OCI-LY1 (cell line): ENCODE measurements at regions not wholly inside any gene's neighbourhood (a gene's known extent, or its start where the extent isn't known, plus 50 kb on each side); places are given as distances from the start of the nearest gene placed in this dataset.
A peak's percentile ranks its signal among the peaks of the same experiment; 100 is the strongest.

Experiments used
- H2AFZ ChIP-seq: fragments of 200-600 bp; sonication (generic), shearing (Covaris generic); 2 replicates; pipeline ENCODE4 v1.6.0; 2014; ENCODE audit warnings: antibody characterized with exemption, mild to moderate bottlenecking, low read length
- H3F3A ChIP-seq: fragments of 200-600 bp; sonication (generic), shearing (Covaris generic); 2 replicates; pipeline ENCODE4 v1.6.0; 2014; ENCODE audit warnings: mild to moderate bottlenecking, antibody characterized with exemption, low read length, moderate library complexity; ENCODE audit not compliant: insufficient read depth
- H3K27ac ChIP-seq: fragments of 200-600 bp; sonication (generic); 2 replicates; pipeline ENCODE4 v1.5.1; 2014; ENCODE audit warnings: low read length, mixed run types, mild to moderate bottlenecking, low read depth; ENCODE audit not compliant: poor library complexity, severe bottlenecking
- H3K27me3 ChIP-seq: fragments of 200-600 bp; sonication (generic); 2 replicates; pipeline ENCODE4 v1.6.0; 2014; ENCODE audit warnings: antibody characterized with exemption, mild to moderate bottlenecking, low read length, moderate library complexity; ENCODE audit not compliant: insufficient read depth
- H3K36me3 ChIP-seq: fragments of 200-600 bp; sonication (generic); 2 replicates; pipeline ENCODE4 v1.6.1; 2014; ENCODE audit warnings: mild to moderate bottlenecking, antibody characterized with exemption, low read length, moderate library complexity, mixed read lengths; ENCODE audit not compliant: insufficient read depth
- H3K4me1 ChIP-seq: fragments of 200-600 bp; sonication (generic); 2 replicates; pipeline ENCODE4 v1.5.1; 2014; ENCODE audit warnings: mild to moderate bottlenecking, low read length, moderate library complexity; ENCODE audit not compliant: insufficient read depth, severe bottlenecking
- H3K4me2 ChIP-seq: fragments of 200-600 bp; sonication (generic), shearing (Covaris generic); 2 replicates; pipeline ENCODE4 v1.6.1; 2014; ENCODE audit warnings: low read length
- H3K4me3 ChIP-seq: fragments of 200-600 bp; sonication (generic); 2 replicates; pipeline ENCODE4 v1.5.1; 2014; ENCODE audit warnings: low read length, low read depth, mild to moderate bottlenecking, mixed read lengths; ENCODE audit not compliant: poor library complexity, severe bottlenecking
- H3K79me2 ChIP-seq: fragments of 200-600 bp; shearing (Covaris generic); 2 replicates; pipeline ENCODE4 v1.6.1; 2016; ENCODE audit warnings: mixed run types, low read length, mixed read lengths; ENCODE audit not compliant: insufficient read depth
- H3K9ac ChIP-seq: fragments of 200-600 bp; sonication (generic), shearing (Covaris generic); 2 replicates; pipeline ENCODE4 v1.6.1; 2014; ENCODE audit warnings: mild to moderate bottlenecking, low read length, mixed read lengths
- H3K9me2 ChIP-seq: fragments of 200-600 bp; sonication (generic), shearing (Covaris generic); 2 replicates; pipeline ENCODE4 v1.6.1; 2014; ENCODE audit warnings: low read depth, mild to moderate bottlenecking, low read length, mixed read lengths
- H3K9me3 ChIP-seq: fragments of 200-600 bp; shearing (Covaris generic); 2 replicates; pipeline ENCODE4 v1.6.1; 2014; ENCODE audit warnings: low read length, mixed read lengths
- H4K20me1 ChIP-seq: fragments of 200-600 bp; sonication (generic), shearing (Covaris generic); 2 replicates; pipeline ENCODE4 v1.6.0; 2016; ENCODE audit warnings: mild to moderate bottlenecking, low read length; ENCODE audit not compliant: insufficient read depth
- EZH2 ChIP-seq: fragments of 200-600 bp; sonication (generic), shearing (Covaris generic); IDR thresholded peaks from 2 replicates; pipeline ENCODE4 v1.8.0; 2017; ENCODE audit warnings: borderline replicate concordance, mixed run types, mild to moderate bottlenecking, antibody characterized with exemption, low read length, moderate library complexity, mixed read lengths
- TF ChIP-seq, protein P1 (sequence below): fragments of 200-600 bp; sonication (generic), shearing (Covaris generic); IDR thresholded peaks from 2 replicates; pipeline ENCODE4 v1.5.1; 2017; ENCODE audit warnings: mild to moderate bottlenecking, antibody characterized with exemption, low read length, moderate library complexity, mixed read lengths

DNA sequence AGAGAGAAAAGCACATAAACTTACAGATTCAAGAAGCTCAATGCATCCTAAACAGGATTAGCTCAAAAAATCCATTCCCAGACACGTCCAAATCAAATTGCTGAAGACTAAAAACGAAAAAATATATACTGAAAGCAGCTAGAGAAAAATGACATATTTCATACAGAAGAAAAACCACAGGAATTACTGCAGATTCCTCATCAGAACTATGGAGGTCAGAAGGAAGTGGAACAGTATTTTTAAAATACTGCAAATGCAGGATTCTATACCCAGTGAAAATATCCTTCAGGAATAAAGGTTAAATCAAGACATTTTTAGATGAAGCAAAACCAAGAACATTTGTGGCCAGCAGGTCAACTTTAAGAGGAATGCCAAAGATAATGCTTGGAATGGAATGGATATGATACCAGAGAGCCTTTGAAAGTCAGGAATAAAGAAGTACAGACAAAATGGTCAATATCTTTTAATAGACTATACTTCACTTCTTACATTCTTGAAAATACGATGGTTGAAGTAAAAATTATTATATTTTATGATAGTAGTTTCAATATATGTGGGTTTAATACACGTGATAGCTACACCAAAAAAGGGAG, 352.9 kb downstream of the CTTN start:
- Histone ChIP-seq H3F3A (no peaks in the 10 kb centered on the region), H2AFZ (no peak overlapping the region), H3K9me3 (peaks cover 16% of the 10 kb centered on the region; the same call in 1 of the 2 replicates), H3K4me3 (no peak overlapping the region), H3K9me2 (no peaks in the 10 kb centered on the region), H3K4me2 (no peak overlapping the region), H3K27ac (no peak overlapping the region), H3K79me2 (no peaks in the 10 kb centered on the region), H3K4me1 (no peaks in the 10 kb centered on the region), H3K36me3 (no peaks in the 10 kb centered on the region; the same call in 1 of the 2 replicates), H3K9ac (no peak overlapping the region), H4K20me1 (no peaks in the 10 kb centered on the region), H3K27me3 (no peaks in the 10 kb centered on the region)
- TF ChIP-seq EZH2 = no peak
- TF ChIP-seq, protein P1, sequence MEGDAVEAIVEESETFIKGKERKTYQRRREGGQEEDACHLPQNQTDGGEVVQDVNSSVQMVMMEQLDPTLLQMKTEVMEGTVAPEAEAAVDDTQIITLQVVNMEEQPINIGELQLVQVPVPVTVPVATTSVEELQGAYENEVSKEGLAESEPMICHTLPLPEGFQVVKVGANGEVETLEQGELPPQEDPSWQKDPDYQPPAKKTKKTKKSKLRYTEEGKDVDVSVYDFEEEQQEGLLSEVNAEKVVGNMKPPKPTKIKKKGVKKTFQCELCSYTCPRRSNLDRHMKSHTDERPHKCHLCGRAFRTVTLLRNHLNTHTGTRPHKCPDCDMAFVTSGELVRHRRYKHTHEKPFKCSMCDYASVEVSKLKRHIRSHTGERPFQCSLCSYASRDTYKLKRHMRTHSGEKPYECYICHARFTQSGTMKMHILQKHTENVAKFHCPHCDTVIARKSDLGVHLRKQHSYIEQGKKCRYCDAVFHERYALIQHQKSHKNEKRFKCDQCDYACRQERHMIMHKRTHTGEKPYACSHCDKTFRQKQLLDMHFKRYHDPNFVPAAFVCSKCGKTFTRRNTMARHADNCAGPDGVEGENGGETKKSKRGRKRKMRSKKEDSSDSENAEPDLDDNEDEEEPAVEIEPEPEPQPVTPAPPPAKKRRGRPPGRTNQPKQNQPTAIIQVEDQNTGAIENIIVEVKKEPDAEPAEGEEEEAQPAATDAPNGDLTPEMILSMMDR = no peak

DNA sequence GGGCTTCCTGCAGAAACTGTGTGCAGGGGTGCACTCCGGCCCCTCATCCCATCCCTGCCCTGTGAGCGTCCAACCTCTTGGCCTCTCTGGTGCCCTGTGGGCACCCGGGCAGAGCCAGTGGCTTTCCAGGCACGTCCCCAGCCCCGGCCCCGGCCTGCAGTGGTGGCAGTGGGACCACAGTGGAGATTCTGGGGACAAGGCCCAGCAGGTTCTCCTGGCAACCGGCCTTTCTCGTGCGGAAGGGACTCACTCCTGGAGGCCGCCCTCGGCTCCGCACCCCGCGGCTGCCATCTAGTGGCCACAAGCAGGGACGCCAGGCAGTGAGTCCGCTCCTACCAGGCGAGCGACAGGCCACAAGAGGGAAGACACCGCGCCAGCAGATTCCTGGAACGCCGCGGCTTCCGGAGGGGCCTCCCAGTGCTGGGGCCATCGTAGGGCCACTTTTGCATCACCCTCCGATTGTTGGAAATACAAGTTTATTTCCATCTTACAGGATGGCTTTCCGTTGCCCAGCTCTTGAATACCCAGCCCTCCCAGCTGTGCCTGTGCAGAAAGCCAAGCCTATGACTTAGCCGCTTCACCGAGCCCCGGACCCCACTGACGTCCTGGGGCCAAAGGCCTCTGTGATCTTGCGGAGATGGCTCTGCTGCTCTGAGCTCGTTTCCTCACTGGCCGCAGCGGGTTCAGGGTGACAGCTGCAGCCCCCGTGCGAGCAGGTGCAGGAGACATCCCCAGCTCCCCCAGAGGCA, 357.3 kb downstream of the CTTN start:
- Histone ChIP-seq H3K9me3 (peaks cover 9% of the 10 kb centered on the region; the same call in 1 of the 2 replicates), H3F3A (no peaks in the 10 kb centered on the region), H3K27me3 (no peaks in the 10 kb centered on the region), H3K4me1 (no peaks in the 10 kb centered on the region), H3K27ac (no peak overlapping the region), H3K4me3 (no peak overlapping the region), H3K4me2 (no peak overlapping the region), H4K20me1 (no peaks in the 10 kb centered on the region), H3K36me3 (no peaks in the 10 kb centered on the region), H3K9me2 (no peaks in the 10 kb centered on the region), H2AFZ (no peak overlapping the region), H3K9ac (no peak overlapping the region), H3K79me2 (no peaks in the 10 kb centered on the region)
- TF ChIP-seq, protein P1 = peak; percentile 72
- no peak for TF ChIP-seq EZH2

DNA sequence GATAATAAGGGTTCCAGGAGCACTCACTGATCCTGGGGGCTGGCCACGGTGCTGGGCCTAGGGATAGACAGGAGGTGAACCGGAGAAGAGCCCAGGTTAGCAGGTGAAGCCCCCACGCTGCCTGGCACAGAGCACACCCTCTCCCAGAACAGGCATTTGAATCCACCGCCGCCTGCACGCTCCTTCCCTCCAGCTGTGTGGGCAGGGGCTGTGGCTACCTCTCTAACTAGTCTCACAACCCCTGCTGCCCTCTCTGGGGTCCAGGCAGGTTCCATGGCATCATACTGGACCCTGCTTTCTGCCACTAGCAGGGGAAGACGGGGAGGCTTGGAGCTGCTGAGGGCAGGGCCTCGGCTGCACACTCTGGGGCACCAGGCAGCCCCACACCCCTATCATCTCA, 358.0 kb downstream of the CTTN start:
- no peaks in the 10 kb centered on the region for H3K4me1 ChIP-seq
- H3K79me2 ChIP-seq = no peaks in the 10 kb centered on the region
- H3K36me3 ChIP-seq = no peaks in the 10 kb centered on the region
- H3K27me3 ChIP-seq = no peaks in the 10 kb centered on the region
- no peak overlapping the region for H3K4me2 ChIP-seq
- no peaks in the 10 kb centered on the region for H3F3A ChIP-seq
- no peak overlapping the region for H2AFZ ChIP-seq
- no peak overlapping the region for H3K9ac ChIP-seq
- no peak overlapping the region for H3K4me3 ChIP-seq
- peaks cover under 1% of the 10 kb centered on the region; the same call in 1 of the 2 replicates for H3K9me3 ChIP-seq
- H4K20me1 ChIP-seq = no peaks in the 10 kb centered on the region
- H3K9me2 ChIP-seq = no peaks in the 10 kb centered on the region
- no peak for TF ChIP-seq EZH2
- TF ChIP-seq, protein P1 = no peak
- H3K27ac ChIP-seq = no peak overlapping the region
